ENCODE measurements at regions not wholly inside any gene's neighbourhood (a gene's known extent, or its start where the extent isn't known, plus 50 kb on each side); places are given as distances from the start of the nearest gene placed in this dataset.
"Not testable (repeated sequence)": the region's sequence is repeated elsewhere in the genome, so short reads cannot be mapped to it uniquely, and the experiment has no call there.

DNA sequence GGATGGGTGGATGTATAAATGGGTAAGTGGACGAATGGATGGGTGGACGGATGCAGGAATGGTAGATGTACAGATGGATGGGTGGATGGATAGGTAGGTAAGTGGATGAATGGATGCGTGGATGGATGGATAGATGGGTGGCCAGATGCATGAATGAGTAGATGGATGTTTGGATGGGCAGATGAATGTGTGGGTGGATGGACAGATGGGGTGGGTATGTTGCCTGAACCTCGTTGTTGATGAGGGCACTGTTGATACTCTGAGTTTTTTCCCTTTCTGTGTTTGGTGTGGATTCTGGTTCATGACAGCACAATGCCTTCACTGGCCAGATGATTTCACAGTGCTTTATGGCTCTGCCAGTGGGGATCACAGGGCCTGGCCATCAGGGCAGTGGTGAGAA, 208.3 kb downstream of the NPIPB11 start:
- TF ChIP-seq CTCF (conservative IDR thresholded peaks at IDR 0.05; ENCODE audit: control insufficient read depth, insufficient read depth, low read depth, low read length): no peak
- no peak for DNase-seq (ENCODE audit: low read depth)

GRCh38 chr16:29197494-29198100, 208.9 kb downstream of the NPIPB11 start:
- DNase-seq (ENCODE audit: low read depth); H3K4me3 ChIP-seq (ENCODE audit: control insufficient read depth, low read depth, low read length): not testable (repeated sequence)

More for the DNA sequence above, 208.3 kb downstream of the NPIPB11 start:
- H3K4me3 ChIP-seq (ENCODE audit: control insufficient read depth, low read depth, low read length): no peak overlapping the region

- not testable (repeated sequence) for DNase-seq (ENCODE audit: low read depth); H3K4me3 ChIP-seq (ENCODE audit: control insufficient read depth, low read depth, low read length)
These were observed 209.8 kb downstream of the NPIPB11 start for GRCh38 chr16:29196746-29197145.

GRCh38 chr16:29195116-29195872, 210.4 kb downstream of the LAT start:
- H3K4me3 ChIP-seq (ENCODE audit: control insufficient read depth, low read depth, low read length): peak overlapping the region; percentile 3
- peak; percentile 72 for DNase-seq (ENCODE audit: low read depth)

DNA sequence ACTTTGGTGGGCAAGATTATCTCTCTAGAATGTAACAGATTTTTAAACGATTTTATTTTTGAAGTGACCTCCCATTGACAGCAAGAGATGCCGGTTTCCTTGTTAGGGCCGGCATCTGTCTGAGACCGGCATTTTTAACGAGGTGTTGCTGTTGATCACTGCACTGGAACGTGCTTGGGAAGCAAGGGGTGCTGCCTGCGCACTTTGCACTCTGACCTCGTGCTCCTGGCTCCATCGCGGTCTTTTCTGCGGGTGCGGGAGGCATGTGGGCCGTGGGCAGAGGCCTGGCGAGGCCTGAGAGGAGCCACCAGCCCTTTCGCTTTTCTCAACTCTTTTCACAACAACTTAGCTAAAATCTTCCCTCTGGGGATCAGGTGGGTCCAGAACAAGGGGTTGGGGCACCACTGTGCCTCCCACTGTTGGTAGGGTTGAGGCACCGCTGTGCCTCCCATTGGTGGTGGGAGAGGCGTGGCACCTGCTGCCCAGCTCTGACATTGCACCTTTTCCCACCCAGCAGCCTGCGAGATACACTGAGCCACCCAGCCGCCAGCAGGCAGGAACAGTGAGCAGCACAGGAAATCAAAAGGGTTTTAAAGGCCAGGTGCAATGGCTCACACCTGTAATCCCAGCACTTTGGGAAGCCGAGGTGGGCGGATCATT, 209.5 kb downstream of the LAT start:
- not testable (repeated sequence) for H3K4me3 ChIP-seq (ENCODE audit: control insufficient read depth, low read depth, low read length); DNase-seq (ENCODE audit: low read depth)

DNA sequence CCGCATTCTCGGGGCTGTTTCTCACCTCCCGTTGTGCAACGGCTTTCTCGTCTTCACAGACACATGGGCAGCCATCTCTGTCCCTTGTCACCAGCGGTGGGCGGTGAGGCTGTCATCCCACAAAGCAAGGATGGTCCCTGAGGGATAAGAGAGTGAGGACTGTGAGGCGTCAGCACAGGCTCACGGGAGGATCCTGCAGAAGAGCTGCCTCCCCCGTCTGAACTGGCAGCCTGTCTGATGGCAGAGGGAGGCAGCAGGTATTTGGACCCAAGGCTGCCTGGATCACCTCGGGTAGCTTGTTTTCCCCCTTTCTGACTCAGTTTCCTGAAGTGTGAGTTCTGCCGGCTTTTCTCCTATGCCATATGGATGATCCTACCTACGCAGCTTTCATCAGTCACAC, 208.8 kb downstream of the LAT start:
- not testable (repeated sequence) for DNase-seq (ENCODE audit: low read depth); H3K4me3 ChIP-seq (ENCODE audit: control insufficient read depth, low read depth, low read length)

GRCh38 chr16:29193248-29193574, 208.4 kb downstream of the LAT start:
- DNase-seq (ENCODE audit: low read depth); H3K4me3 ChIP-seq (ENCODE audit: control insufficient read depth, low read depth, low read length): not testable (repeated sequence)

DNA sequence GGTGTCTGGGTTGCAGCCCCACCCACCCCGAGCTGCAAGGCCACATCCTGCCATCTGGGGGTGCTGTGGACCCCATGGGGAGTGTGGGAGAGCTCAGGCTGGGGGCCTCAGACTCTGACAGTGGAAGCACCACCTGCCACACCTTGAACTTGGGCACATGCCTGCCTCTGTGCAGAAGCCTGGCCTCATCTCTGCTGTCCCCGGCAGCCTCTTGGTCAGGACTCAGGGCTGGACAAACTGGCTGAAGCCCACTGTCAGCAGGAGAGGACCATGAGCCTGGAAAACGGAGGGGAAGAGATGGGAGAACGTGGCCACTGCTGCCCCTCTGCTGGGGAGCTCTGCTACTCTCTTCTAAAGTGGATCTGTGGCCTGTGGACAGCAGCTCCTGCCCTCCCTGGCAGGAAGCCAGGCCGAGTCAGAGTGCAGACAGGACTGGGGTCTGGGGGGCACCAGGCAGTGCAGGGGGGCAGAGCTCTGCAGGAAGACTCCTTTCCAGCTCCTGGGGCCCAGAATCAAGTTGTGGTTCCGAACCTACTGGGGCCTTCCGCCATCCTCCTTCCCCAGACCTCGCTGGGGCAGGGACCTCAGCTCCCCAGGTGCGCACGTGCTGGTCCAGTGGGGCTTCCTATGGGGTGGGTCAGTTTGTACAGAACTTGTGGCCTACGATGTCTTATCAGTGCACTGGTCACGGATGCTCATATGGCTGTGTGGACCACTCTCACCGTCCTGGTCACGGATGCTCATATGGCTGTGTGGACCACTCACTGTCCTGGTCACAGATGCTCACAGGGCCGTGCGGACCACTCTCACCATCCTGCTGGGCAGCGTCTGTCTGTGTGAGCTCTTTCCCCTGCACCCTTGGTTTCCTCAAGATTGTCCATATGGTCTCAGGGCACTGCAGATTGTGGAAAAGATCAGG, 207.7 kb downstream of the LAT start:
- DNase-seq (ENCODE audit: low read depth): no peak
- peak; percentile 23 for TF ChIP-seq CTCF (conservative IDR thresholded peaks at IDR 0.05; ENCODE audit: control insufficient read depth, insufficient read depth, low read depth, low read length)
- H3K4me3 ChIP-seq (ENCODE audit: control insufficient read depth, low read depth, low read length): no peak overlapping the region

DNA sequence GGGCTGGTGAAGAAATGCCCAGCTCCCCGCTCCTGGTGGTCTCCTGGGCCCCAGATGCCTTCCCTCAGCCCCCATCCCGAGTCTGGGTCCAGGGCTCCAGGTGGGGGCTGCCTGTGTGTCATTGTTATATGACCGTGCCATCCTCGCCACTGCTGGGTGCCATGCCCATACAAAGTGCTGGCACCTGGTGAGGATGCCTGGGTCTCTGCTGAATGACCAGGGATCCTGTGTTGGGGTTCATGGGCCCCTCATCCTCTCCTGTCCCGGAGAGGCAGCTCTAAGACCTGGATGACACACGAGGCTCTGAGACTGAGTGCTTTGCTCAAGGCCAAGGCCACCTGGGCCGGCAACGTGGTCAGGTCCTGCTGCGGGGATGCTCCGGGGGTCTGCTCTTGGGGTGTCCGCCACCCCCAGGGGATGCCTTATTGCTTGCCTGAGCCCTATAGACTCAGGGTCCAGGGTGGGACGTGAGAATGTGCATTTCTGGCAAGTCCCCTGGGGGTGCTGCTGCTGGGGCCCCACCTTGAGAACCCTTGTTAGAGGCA, 206.9 kb downstream of the LAT start:
- not testable (repeated sequence) for H3K4me3 ChIP-seq (ENCODE audit: control insufficient read depth, low read depth, low read length); DNase-seq (ENCODE audit: low read depth)

DNA sequence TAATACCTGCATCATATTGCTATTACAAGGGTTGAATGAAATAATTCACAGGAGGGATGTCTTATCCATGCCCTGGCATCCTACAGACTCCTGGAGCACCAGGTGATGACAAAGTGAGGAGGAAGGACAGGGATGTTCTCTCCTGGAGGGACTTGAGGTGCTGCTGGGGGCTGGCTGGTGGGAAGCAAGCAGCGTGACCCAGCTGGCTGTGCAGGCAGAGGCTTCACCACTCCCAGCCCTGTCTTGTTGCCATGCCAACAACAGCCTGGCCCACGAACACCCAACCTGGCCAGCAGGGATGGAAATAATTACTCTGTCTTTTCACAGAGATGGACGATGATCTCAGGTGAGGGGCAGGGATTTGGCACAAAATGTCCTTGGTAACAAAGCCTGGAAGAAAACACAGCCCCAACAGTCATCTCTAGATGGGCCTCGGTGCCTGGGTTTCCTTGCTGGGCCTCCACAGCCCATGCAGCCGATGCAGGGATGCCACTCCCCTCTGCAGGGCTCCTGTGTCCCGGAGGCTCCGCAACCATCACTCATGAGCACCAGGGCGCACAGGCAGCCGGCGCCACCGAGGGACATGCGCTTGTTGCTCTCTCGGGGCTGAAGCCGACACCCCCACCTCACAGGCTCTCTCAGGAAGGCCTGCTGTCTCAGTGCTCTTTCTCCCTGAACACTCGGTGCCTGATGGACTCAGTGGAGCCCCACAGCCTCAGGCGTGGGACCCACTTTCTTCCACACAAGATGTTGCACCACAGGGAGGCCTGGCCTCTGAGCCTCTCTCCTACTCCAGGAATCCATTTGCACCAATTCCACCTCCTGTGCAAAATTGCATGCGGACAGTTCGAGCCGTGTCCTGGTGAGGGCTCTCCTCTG, 205.9 kb downstream of the LAT start:
- not testable (repeated sequence) for DNase-seq (ENCODE audit: low read depth); H3K4me3 ChIP-seq (ENCODE audit: control insufficient read depth, low read depth, low read length)

DNA sequence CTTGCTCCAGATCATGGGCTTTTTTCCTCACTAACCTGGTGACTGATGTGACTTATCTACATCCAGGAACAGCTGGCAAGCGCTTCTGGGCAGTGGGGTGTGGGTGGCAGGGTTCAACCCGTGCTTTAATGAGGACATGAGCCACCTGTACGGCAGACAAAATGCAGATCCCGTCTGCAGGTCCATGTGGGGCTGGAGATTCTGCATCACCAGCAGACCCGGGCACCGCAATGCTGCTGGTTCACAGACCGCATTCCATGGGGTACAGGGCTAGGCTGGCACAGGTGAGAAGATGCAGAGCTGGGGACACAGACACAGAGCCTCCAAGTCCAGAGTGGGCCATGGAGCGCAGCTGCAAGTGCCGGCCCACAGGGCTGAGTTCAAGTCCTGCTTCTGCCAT, 204.0 kb downstream of the LAT start:
- not testable (repeated sequence) for H3K4me3 ChIP-seq (ENCODE audit: control insufficient read depth, low read depth, low read length); DNase-seq (ENCODE audit: low read depth)

DNA sequence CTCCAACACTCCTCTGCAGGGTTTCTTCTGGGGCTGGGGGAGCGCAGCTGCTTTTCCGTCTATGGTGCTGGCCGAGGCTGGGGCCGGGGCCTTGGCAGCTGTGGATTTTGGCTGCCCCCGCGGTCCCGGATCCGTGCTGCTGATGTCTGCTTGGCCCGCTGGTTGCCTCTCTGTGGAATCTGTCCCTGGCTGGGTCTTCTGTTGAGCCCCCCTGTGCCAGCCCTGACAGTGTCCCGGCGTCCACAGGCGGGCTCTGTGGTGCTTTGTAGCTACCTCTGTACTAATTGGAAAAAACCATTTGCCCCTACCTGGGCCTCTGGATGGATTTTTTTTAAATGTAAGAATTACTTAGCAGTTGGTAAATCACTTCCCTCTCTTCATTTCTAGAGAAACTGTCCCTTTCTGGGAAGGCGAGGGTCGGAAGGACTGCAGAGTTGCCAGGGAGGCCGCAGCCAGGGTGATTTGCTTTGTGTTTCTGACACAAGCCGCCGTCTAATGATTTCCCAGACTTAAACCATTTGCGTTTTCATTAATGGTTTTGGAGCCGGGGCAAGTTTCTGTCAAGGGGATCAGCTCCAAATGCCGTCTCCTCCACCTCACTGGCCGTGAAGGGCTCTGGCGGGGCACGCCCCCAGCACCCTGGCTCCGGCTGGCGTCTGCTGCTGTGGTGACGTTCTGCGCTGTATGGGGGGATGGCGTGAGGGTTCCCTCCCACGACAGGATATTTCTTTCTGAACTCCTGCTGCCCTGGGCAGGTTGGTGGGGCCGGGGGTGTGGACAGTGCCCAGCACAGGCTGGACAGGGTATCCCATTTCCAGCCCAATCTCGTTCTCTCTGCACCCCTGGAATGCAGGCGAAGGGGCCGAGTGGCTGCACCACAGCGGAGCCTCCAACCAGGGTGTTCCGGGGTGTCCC, 201.7 kb downstream of the LAT start:
- not testable (repeated sequence) for DNase-seq (ENCODE audit: low read depth); H3K4me3 ChIP-seq (ENCODE audit: control insufficient read depth, low read depth, low read length)

GRCh38 chr16:29185872-29186271, 201.0 kb downstream of the LAT start:
- not testable (repeated sequence) for H3K4me3 ChIP-seq (ENCODE audit: control insufficient read depth, low read depth, low read length); DNase-seq (ENCODE audit: low read depth)

Data from fibroblast of mammary gland (primary cell).